Stimulated activated CD4-positive, alpha-beta T cell treated with anti-CD3 and anti-CD28 coated beads, TNF-alpha, amount 100 ng/mL, for 4 hours (primary cell): ENCODE measurements at regions not wholly inside any gene's neighbourhood (a gene's known extent, or its start where the extent isn't known, plus 50 kb on each side); places are given as distances from the start of the nearest gene placed in this dataset.

ENCODE experiments used
- DNase-seq, 3 experiments: peaks; one replicate each; pipeline ENCODE4 v3.0.0-alpha.2; 2020; ENCODE audit warnings: low read depth in 3 of 3

DNA sequence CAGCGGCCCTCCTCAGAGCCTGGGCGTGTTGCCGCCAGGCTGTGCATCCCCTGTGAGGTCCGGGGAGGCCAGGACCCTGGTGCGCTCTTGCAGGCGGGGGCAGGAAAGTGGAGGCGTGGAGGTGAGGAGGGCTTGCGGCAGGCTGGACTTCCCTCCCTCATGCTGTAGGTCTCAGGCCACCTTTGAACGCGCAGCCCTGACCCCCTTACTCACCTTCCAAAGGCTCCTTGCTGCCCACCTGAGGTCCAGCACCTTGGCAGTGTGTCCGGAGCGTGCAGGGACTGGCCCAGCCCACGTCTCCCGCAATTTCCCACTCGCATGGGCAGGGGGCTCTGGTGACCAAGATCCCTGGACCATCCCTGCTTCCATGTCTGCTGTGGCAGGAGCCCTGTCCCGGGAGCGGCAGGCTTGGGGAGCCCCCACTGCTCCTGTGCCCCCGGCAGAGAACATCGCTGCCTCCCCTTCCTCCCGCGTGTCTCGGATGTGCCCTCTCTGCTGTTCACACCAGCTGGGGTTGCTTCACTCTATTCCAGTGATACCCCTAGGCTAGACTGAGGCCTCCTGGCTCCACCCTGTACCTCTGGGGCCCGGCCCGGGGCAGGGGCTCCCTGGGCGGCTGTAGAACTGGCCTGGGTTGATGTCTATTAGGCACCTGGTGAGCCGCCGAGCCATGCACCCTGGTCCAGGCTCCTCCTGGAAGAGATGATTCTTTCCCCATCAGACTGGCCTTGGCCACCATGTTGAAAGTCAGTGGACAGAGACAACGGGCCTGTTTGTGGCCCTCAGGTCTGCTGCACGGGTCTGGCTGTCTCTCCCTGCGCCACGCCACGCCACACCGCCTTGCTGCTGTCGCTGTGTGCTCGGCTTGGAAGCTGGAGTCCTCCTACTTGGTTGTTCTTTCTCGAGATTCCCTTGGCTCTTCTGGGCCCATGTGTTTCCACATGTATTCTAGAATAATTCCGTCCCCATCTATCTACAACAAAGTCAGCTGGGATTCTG, 95.4 kb upstream of the ADRA2C start:
- DNase-seq = no peak

DNA sequence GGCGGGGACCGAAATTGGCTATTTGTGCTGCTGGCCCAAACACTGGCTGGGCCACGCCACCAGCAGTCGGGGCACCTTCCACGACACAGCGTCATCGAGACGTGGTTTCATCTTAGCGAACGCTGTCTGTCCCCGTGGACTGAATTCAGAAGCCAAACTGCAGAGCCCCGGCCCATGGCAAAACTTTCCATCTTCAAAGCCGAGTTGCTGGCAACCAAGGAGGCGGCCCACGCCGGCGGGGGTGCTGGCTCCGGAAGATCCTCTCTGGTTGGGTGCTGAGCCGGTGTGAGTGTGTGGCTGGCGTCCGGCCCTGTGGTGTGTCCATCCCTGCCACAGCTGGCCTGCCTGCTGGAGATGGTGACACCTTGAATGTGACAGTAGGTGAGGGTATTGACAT, 96.6 kb upstream of the ADRA2C start:
- DNase-seq = no peak

DNA sequence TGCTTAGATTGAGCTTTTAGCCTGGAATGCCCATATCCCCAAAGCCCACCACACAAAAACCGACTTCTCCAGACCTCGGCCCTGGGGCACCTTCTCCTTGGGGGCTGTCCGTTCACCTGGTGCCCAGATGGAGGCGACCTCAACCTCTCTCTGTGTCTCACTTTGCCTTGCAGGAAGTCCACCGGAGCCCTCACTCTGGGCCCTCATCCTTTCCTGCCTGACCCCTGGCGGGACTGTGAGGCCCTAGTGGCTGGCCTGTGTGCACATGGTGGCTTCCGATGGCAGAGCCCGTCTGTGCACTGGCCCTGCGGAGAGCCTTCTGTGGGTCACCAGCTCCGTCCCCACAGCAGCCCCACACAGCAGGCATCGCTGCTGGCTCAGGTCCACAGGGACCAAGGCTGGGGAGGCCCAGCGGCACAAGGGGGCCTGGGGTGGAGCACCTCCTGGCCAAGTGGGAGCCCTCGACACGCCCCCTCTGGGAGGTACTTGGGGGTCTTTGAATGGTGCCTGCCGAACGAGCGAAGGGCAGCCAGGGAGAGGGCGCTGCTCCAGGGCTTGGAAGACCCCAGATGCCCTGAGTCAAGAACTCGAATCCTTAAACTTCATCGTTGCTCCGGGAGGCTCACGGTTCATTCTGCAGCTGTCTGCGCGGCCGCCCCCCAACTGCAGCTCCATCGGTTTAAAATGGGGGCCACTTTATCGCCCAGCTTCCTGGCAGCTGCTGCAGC, 97.2 kb upstream of the ADRA2C start:
- DNase-seq = no peak

DNA sequence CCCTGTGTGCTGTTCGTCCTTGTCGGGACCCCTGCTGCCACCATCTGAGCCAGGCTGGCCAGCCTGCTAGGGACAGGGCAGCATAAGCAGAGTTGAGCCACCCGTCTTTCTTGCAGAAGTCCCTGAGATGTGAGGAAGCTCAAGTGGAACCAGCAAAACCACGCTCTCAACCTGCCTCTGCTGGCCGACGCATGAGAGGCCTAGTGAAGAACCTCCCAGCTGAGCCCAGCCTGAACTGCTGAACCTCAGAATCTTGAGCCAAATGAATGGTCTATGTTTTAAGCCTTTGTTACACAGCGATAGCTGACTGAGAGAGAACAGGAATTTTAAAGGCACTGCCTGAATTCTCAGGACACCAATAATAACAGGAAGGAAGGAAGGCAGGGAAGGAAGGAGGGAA, 98.9 kb upstream of the ADRA2C start:
- DNase-seq = no peak

DNA sequence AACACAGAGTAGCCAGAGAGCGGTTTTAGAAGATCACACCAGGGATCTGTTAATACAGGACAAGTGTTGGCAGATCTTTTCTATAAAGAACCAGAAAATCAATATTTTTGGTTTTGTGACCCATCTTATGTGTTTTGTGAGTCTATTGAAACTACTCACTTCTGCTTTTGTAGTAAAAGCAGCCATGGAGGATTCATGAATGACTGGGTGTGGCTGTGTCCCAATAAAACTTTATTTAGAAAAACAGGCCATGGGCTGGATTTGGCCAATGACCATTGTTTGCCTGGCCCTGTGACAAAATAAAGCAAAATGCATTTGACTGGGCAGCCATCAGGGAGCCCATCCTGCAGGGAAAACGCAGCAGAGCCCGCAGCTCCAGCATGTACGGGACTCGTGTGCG, 99.9 kb upstream of the ADRA2C start:
- no peak for DNase-seq

DNA sequence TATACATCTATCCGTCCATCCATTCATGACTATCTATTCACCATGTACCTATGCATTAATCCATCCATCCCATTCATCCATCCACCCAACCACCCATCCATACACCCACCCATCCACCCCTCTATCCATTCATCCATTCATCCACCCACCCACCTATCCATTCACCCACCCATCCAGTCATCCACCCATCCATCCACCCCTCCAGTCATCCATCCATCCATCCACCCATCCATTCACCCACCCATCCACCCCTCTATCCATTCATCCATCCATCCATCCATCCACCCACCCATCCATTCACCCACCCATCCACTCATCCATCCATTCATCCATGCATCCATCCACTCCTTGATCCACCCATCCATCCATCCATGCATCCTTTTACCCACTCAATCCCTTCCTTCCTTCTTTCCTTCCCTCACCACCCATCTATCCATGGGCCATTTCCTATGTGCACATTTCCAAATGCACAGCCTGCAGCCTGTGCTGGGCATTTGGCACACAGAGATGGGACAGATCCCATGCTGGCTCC, 100.8 kb upstream of the ADRA2C start:
- no peak for DNase-seq

DNA sequence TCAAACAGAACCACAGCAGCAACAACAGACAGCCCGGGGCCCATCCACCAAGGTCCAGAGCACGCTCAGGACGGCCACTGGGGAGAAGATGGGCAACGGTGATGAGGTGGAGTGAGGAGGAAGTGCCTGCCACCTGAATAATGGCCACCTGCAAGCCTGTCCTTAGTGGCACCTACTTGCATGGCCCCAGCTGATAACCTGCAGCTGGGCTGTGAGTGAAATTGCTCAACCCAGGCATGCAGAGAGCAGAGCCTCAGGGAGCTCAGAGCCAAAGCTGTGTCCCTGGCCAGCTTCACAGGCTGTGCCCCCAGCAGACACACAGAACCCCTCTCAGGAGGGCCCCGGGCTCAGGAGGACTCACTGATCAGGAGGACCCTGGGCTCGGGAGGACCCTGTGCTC, 102.4 kb upstream of the ADRA2C start:
- DNase-seq = no peak

DNA sequence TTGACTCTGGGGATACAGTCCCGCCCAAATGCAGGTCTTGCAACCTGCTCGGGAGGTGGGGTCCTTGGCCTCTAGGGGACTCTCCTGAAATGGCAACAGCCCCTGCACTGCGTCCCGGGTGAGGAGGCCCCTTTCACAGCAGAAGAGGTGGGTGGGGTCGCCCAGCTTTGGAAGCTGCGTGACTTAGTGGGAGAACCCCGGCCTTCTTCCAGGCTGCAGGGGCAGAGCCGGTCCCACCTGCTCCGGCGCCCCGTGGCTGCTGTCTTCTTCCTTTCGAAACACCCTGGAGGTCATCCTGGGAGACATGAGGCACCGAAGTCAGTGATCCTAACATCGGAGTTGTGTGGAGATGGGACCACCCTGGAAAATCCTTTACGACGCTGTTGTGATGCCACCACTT, 103.7 kb upstream of the ADRA2C start:
- no peak for DNase-seq

DNA sequence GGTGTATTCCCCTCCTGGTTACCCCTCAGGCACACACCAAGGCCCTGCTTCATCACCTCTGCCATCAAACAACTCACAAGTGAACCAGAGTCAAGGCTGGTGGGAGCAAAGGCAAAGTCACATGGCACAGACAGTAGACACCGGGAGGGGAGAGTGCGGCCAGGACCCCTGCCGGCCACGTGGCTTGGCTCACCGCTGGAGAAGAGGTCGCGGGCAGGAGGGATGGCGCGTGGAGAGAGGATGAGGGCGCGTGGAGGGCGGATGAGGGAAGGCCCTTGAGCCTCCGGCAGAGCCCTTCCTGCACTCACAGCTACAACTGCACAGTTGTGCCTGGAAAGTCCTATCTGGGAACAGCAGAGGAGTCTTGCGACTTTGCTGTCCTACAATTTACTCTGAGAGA, 104.2 kb upstream of the ADRA2C start:
- no peak for DNase-seq

DNA sequence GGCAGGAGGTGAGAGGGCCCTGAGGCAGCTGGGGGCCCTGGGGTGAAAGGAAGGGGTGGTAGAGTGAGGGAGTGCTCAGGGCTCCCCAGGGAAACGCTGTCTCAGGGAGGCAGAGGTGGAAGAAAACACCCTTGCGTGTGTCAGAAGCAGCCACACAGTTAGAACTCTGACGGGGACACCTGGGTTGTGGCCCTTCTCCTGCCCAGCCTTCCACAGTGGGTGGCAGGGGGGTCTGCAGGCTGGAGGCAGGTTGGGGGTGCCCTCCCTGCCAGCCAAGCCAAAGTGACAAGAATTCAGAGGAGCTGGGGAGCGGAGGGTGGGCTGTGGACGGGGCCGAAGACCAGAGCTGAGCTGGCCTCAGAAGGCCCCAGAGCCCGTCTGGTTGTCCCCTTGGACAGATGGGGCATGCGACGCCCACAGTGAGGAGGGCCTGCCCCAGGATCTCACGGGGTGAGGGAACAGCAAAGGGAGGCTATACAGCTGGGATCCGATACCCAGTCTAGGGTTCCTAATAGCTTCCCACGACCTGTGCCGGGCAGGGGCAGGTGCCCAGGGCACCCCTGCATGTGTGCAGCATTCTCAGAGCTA, 105.2 kb upstream of the ADRA2C start:
- no peak for DNase-seq

DNA sequence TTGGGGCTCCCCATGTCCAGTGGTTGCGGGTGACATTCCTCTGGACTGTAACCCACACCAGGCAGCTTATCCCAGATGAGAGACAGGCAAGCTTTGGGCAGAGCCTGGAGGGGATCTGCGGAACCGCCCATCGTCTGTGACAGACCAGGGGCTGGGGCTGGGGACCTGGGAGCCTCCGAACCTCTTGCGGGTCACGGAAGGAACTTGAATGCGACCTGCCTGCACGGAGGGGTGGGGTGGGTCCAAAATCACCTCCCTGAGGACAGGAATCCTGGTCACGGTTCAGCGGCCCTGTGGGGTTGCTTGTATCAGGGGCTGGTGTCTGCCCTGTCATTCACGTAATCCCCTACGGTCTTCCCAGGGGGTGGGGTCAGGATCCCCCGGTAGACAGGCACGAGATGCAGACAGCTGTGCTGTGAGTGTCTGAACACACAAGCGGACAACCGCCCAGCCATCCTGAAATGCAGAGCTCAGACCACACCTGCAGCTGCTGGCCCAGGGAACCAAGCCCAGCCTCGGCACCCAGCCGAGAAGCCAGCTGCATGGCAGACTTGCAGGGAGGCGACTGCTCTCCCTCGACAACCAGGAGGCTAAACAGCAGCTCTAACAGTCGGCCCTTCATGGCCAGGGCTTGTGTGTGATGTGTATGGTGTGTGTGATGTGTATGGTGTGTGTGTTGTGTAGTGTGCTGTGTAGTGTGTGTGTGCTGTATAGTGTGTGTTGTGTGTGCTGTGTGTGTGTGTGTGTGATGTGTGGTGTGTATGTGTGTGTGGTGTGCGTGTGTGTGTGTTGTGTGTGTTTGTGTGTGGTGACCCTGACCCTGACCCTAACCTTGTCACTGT, 105.9 kb upstream of the ADRA2C start:
- no peak for DNase-seq

DNA sequence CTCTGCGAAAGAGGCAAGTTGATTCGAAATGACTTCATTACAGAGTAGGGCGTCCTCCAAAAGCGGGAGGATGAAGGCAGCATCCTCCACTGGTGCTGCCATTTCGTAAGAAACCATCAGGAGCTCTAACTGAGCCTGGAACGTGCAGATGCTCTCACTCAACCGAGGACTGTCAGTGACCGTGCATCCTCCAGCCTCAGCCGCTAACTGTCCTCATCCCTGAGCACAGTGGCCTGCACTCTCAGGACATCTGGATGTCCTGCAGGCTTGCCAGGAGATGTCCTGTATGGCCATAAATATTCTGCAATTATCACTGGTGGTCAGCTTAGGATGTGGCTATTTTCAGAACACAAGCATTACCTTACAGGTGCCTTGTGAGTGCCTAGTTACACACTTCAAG, 107.1 kb upstream of the ADRA2C start:
- DNase-seq = no peak

DNA sequence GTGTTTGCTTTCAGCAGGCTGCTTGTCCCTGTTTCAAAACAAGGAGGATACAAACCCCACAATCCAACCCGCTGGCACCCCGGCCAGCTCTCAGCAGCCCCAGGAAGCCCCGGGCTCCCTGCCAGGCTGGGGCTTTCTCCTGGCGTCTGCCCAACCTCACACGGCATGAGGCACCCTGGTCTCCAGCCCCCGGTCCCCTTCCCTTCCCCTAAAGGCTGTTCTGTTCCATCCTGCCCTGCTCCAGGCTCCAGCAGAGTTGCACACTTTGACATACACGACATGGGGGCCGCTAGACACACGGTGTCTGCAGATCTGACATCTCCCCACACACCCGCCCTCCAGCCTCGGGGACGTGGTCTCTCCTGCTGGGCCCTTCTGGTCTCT, 107.7 kb upstream of the ADRA2C start:
- DNase-seq = no peak

DNA sequence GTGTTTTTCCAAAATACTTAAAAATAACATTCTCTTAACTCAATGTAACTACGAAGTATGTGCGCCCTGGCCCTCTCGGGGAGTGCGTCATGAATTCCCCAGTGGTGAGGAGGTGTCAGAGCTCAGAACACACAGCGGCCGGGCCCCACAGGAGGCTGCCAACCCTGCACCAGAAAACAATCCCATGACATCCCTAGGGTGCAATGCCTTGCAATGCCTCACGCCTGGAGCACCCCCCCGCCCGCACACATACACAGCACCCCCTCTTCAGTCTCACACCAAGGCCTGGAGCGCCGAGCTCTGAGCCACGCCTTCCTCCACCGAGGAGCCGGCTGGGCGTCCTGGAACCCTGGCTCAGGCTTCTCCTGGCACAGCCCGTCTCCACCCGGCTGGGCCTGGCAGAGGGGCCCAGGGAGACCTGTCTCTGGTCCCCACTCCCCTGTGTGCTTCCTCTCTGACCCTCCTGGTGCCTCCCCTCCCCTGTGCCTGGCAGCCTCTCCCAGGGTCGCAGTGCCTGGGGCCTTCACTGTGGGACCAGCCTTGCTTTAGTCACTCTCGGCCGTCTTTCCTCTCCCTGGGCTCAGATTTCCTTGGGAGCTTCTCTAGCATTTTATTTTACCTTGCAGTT, 108.2 kb upstream of the ADRA2C start:
- no peak for DNase-seq

DNA sequence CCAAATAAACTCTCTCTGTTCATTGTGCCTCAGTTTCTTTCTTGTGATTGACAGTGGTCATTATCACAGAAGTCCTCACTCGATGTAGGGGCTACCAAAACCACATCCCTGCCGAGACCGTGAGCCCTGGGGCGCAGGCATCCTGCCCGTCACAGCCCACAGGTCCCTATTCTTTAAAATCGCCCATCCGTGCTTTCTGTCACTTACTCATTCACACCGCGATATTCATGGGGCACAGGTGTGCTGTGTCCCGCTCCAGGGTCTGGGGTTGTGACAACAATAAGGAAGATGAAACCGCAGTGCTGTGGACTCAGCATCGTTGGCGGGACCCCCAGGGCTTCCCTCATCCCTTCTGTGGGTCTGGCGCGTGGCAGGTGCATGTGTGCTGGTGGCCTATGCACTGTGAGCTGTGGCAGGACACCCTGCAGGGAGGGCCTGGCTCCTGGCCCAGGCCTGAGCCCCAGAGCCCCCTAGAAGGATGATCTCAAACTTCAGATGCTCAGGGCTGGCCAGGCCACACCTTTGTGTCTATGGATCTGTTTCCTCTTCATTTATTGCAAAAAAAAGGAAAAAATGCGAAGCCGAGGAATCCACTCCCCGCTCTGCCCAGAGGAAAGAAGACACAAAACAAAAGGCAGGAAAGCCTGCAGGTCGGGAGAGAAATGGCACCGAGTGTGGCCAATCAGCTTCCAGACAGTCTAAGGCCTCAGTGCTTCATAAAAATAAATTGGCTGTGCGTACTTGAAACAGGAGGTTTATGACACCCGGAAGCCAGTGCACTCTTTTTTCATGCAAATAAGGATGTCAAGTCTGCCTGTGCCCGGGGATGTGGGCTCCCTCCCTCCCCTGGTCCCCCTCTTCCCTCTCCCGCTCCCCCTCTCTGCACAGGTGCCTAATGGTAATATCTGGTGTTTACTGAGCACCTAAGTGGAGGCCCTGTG, 109.5 kb upstream of the ADRA2C start:
- DNase-seq = no peak

DNA sequence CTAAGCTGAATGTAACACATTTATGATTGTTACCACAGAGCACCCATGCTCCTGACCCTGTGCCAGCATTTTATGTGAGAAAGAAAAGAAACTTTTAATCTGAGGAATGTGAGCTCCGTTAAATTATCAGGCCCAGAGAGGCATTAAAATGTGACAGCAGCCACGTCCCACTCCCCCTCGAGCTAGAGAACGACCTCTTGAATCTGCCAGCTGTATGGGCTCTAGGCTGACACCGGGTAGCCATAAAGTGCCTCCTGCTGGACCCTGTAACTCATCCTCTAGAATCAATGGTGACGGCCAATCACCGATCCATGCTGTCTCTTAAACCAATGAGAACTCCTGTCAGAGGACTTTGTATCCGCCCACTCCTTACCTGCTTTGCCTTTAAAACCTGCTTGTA, 110.2 kb upstream of the ADRA2C start:
- no peak for DNase-seq

DNA sequence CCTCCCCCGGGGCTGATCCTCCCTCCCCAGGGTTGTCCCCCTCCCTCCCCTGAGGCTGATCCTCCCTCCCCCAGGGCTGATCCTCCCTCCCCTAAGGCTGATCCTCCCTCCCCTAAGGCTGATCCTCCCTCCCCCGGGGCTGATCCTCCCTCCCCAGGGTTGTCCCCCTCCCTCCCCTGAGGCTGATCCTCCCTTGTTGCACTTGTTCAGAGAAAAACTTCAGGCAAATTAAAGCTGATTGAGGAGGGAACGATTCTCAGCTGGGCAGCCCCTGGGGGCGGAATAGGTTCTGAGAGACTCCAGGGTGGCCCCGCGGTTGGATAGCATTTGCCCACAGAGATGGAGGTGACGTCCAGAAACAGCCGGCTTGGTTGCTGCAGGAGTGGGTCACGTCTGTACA, 110.7 kb upstream of the ADRA2C start:
- no peak for DNase-seq

DNA sequence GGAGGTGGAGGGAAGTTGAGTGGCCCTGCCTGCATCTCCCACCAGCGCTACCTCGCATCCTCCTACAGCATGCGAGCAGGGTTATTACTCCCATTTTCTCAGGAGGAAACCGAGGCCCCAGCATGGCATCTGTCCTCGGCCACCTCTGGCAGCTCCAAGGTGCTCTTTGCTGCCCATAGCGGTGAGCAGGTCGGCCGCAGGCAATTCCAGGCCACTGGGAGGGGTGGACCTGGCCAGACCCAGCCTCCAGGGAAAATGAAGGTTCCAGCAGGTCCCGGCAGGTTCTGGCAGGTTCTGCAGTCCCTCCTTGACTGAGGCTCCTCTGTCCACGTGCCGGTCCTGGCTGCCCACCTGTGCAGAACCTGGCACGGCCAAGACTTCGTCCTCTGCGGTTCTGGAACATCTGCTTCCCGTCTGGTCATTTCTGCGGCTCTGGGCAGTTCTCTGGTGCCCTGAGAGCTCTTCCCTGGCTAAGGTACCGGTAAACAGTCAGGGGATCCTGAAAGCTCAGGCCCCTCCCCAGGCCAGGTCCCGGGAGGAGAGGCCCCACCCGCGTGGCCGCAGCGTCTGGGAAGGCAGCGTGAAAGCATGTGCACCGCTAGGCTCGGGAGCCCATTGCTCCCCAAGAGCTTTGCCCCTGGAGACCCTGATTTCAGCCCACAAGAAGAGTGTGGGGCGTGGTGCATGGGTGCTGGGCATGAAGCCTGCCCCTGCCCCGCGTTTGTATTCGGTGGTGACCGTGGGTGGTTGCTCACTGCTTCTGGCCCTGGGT, 112.0 kb upstream of the ADRA2C start:
- no peak for DNase-seq

DNA sequence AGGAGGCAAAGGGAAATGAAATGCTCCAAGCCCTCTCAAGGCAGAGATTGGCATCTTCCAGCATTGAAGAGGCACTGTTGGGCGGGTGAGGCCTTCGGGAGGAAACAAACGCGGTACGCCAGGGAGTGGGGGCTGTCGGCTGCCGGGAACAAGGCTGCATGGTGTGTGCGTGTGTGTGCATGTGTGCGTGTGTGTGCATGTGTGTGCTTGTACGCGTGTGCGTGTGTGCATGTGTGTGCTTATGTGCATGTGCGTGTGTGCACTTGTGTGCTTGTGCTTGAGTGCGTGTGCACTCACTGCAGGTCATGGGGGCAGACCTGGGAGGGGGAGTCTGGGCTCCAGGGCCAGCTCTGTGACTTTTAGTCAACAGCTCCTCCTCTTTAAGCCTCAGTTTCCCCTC, 113.6 kb upstream of the ADRA2C start:
- DNase-seq = no peak
